DMS79 (cell line): ENCODE measurements at regions not wholly inside any gene's neighbourhood (a gene's known extent, or its start where the extent isn't known, plus 50 kb on each side); places are given as distances from the start of the nearest gene placed in this dataset.
"Not testable (repeated sequence)": the region's sequence is repeated elsewhere in the genome, so short reads cannot be mapped to it uniquely, and the experiment has no call there.

Experiments
- DNase-seq: peaks from one replicate; lab custom pipeline; 2025; lab: John Stamatoyannopoulos, UW

DNA sequence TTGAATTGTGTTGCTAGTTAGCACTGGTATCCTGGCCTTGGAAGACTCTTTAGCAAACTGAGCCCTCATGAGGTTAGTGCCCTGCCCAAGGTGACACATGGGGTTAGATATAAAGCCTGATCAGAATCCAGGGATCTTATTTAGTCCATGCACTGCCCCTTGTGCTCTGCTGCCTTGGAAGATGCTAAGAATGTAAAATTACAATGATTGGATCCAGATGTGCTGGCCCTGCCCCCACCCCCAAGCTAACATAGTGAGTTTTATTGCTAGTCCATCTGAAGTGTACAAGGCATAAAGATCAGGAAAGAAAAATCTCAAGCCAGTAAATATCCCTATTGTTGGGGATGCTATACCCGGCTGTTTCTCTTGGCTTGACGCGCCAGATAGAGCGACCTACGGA lies 248.1 kb upstream of the C2CD4B start:
- no peak for DNase-seq

- DNase-seq: no peak
Measured at GRCh38 chr15:62413786-62414185, 248.7 kb upstream of the C2CD4B start.

DNA sequence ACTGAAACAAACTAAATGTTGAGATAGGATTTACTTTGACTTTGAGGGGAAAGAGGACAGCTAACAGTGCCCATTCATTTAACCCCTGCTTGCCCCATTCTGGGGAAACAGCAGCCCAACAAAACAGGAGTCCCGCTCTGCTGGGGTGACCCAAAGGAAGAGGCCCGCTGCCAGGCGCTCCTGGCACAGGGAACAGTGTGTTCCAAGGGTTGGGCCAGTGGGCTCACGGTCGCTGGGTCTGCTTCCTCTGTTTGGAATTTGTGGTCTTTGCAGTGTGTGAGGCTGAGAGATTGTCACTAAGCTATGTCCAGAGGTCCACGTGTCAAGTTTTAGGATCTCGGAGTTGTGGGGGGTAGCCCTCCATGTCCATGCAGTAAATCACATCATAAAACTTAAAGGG lies 250.4 kb upstream of the C2CD4B start:
- no peak for DNase-seq

DNA sequence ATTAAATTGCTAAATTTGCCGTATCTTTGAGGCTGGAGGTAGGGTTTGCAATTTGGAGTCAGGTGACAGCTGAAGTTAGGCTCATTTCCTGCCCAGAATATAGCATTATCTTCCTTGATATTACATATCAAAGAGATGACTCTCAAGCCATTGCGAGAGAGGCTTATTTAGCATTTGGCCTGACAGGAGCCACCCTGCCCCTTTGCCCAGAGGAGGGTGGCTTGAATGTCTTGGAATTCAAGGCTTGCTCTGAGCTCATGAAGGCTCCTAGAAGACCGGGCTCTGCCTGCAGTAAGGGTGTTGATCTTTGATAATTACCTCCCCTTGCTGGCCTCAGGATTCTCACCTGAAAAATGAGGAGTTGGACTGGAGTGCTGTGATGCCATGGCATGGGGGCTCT lies 251.4 kb upstream of the C2CD4B start:
- DNase-seq: no peak

GRCh38 chr15:62417439-62417838 lies 252.4 kb upstream of the C2CD4B start:
- DNase-seq: no peak

DNA sequence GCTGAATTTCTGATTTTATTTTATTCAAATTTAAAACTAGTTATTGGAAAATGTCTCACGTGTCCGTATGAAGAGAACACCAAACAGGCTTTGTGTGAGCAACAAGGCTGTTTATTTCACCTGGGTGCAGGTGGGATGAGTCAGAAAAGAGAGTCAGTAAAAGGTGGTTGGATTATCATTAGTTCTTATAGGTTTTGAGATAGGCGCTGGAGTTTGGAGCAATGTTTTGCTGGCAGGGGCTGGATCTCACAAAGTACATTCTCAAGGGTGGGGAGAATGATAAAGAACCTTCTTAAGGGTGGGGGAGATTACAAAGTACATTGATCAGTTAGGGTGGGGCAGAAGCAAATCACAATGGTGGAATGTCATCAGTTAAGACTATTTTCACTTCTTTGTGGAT lies 253.4 kb upstream of the C2CD4B start:
- DNase-seq: not testable (repeated sequence)

GRCh38 chr15:62419192-62419591 lies 254.1 kb upstream of the C2CD4B start:
- DNase-seq: no peak

GRCh38 chr15:62420371-62420770 lies 255.3 kb upstream of the C2CD4B start:
- DNase-seq: not testable (repeated sequence)

DNA sequence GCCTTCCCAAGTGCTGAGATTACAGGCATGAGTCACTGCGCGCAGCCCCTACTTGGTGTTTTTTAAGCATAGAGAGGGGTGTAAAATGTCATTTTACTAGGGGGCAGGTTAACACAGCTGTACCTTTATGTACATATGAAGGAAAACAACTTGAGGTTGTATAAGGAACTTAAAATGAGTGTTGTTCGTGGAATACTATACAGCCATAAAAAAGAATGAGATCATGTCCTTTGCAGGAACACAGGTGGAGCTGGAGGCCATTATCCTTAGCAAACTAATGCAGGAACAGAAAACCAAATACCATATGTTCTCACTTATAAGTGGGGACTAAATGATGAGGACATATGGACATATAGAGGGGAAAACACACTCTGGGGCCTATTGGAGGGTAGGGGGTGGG lies 256.2 kb upstream of the C2CD4B start:
- no peak for DNase-seq

DNA sequence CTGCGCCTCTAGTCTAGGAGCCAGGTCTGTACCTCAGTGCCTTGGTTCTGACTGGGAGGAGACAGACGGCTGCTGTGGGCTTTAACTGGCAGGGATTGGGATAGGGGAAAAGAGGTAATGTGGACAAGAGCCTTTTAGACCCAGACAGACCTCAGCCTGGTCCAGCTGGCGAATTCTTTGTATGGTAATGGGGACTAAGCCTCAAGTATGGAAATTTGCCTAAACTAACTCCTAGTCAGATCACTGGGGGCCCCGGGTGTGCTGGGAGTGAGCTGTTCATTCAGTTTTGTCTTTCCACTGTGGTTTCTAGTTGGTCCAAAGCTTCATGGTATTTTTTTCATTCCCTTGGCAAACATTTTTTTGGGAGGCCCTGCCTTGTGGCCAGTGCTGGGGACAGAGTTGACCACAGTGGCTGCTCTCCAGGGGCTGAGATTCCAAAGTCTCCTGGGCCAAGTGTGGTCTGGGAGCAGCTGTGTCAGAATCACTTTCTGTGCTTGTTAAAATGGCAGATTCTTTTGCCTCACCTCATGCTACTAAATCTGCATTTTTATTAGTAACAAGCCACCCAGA lies 261.4 kb upstream of the C2CD4B start:
- DNase-seq: no peak

DNA sequence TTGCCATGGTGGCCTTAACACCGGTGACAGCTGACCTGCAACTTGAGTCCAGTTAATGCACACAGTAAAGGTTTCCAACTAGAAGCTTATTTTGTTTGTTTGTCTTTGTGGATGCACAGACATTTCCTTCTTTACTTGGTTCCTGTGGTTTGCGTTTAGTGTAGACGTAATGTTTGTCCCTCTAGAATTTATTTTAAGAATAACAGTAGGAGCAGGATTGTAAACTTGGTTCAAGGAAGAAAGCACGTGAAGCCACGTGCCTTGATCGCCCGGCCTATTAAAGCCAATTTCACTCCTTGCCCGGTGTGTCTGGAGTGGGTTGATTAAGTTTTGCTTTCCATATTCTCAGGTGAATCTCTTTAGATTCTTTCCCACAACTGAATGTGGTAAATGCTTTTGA lies 263.2 kb upstream of the C2CD4B start:
- DNase-seq: no peak

- no peak for DNase-seq
Measured at GRCh38 chr15:62428851-62429598, 263.9 kb upstream of the C2CD4B start.

DNA sequence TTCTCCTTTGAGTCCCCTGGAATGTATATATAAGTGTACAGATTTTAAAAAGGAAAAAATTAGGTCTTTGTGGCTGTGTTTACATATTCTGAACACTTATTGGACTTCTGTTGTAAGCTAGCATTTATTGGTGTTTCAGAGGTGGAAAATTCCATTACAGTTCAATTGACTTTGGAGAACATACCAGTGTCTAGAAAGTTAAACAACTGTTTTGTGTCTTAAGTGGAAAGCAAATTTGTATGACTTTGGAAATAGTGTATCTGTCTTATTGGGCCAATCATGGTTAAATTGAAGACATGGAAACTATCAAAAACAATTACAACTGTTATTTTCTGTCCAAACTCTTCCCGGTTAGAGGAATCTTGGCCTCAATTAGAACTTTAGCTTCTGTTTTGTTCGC lies 265.0 kb upstream of the C2CD4B start:
- DNase-seq: no peak

DNA sequence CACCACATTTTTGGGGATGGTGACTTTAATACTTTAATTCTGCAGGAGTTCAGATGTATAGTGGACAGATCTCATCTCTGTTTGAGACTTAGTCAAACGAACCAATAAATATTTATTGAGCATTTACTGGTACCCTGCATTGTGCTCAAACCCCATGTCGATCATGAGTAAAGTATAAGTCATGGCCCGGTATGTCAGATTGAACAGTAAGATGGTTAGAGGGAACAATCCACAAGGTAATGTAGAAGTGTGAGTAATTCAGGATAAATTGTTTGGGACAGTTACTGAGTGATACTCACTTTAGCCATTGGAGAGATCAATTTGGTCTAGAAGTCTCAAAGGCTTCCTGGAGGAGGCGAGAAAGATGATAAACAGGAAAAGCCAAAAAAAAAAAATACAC lies 265.5 kb upstream of the C2CD4B start:
- DNase-seq: no peak

GRCh38 chr15:62431008-62431797 lies 266.1 kb upstream of the C2CD4B start:
- no peak for DNase-seq

DNA sequence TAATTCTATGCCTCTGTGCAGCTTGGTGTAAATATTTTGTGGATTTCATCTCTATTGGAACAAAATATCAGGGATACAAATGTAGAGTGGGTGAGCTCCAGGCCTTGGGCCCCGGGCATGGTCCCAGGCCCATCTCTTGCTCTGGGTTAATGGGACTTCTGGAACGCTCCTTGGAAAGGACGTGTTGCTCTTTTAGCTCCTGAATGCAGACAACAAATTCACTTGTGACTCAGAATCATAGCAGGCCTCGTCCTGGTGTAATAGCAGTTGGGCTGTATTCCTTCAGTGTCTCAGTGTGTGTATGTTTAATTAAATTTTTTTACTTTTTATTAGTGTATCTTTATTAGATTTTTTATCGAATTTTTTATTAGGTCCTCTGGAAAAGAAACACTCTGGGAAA lies 266.7 kb upstream of the C2CD4B start:
- no peak for DNase-seq

GRCh38 chr15:62432702-62433398 lies 267.8 kb upstream of the C2CD4B start:
- DNase-seq: no peak

- DNase-seq: no peak
Measured at GRCh38 chr15:62436235-62436634, 271.1 kb upstream of the C2CD4B start.

DNA sequence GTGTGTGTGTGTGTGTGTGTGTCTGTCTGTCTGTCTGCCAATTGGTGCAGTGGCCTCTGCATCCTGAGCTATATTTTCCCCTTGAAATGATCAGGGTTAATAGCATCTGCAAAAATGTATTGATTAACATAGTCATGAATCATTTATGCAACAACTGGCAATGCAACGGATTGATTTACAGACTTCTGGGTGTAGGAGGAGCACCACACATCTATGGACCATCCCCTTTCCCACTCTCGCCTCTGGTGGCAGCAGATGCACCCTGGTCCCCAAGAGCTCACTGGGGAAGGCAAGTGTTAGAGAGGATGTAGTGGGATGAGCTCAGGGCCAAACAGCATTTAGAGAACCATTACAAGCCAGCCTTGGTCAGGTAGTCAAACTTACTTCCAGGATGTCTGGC lies 272.7 kb upstream of the C2CD4B start:
- no peak for DNase-seq

- no peak for DNase-seq
Measured at GRCh38 chr15:62439543-62440016, 274.5 kb upstream of the C2CD4B start.

GRCh38 chr15:62440362-62441105 lies 275.4 kb upstream of the C2CD4B start:
- DNase-seq: no peak
